ENCODE measurements at regions not wholly inside any gene's neighbourhood (a gene's known extent, or its start where the extent isn't known, plus 50 kb on each side); places are given as distances from the start of the nearest gene placed in this dataset.

DNA sequence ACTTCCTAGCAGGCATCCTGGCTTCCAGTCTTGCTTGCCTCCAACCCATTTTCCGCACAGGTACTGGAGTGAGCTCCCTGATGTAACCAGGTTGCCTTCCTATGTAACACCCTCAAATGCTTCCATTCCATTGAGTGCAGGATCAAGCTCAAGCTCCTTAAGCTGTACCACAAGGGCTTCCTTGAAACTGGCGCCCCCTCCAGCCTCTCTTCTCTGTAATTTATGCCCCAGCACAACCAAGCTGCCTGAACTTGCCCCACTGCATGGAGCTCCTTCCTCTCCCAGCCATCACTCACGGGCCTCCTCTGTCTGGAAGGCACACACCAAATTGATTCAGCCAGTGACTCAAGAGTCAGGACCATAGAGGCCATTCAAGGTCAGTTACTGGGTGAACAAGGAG, 234.8 kb upstream of the RPL38 start:
- Histone ChIP-seq H3K27me3 (ENCODE audit: low read depth) (peaks cover 8% of the 10 kb centered on the region), H3K4me1 (peaks cover 3% of the 10 kb centered on the region), H3K4me3 (no peak overlapping the region), H3K9me3 (no peaks in the 10 kb centered on the region), H3K27ac (no peak overlapping the region), H3K36me3 (no peaks in the 10 kb centered on the region)
- DNase-seq (no peak), ATAC-seq (no peak)
- intact Hi-C loops (cut with DNase I): no loop called here
- TF ChIP-seq, protein P1, sequence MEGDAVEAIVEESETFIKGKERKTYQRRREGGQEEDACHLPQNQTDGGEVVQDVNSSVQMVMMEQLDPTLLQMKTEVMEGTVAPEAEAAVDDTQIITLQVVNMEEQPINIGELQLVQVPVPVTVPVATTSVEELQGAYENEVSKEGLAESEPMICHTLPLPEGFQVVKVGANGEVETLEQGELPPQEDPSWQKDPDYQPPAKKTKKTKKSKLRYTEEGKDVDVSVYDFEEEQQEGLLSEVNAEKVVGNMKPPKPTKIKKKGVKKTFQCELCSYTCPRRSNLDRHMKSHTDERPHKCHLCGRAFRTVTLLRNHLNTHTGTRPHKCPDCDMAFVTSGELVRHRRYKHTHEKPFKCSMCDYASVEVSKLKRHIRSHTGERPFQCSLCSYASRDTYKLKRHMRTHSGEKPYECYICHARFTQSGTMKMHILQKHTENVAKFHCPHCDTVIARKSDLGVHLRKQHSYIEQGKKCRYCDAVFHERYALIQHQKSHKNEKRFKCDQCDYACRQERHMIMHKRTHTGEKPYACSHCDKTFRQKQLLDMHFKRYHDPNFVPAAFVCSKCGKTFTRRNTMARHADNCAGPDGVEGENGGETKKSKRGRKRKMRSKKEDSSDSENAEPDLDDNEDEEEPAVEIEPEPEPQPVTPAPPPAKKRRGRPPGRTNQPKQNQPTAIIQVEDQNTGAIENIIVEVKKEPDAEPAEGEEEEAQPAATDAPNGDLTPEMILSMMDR (IDR thresholded peaks at IDR 0.05): no peak

DNA sequence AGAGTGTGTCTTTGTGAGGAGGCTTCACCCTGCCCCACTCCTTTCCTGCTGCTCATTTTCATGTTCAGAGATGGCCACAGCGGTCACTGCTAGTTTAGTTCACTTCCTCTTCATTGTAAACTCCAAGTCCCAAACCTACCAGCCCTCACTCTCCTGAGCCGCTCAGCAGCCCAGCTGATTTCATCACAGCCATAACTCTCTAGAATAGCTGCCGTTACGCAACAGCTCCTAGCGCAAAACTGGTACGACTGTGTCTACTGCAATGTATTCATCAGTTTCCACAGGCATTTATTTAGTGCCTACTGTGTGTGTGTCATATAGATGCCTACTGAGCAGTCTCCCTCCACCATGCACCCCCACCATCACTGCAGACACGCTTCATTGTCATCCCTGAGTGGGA, 233.5 kb upstream of the RPL38 start:
- DNase-seq (peak; percentile 81), ATAC-seq (peak; percentile 81 to 86)
- TF ChIP-seq, protein P1 (IDR thresholded peaks at IDR 0.05): no peak
- Histone ChIP-seq H3K27ac (no peak overlapping the region), H3K9me3 (no peaks in the 10 kb centered on the region), H3K4me3 (no peak overlapping the region), H3K36me3 (no peaks in the 10 kb centered on the region), H3K4me1 (peaks cover 3% of the 10 kb centered on the region), H3K27me3 (ENCODE audit: low read depth) (peaks cover 8% of the 10 kb centered on the region)
- intact Hi-C loops (cut with DNase I): no loop called here

- DNase-seq: no peak
- intact Hi-C loops (cut with DNase I): no loop called here
- ATAC-seq: no peak
These were observed 232.4 kb upstream of the RPL38 start for GRCh38 chr17:73971127-73971526.

GRCh38 chr17:73972056-73972455, 231.4 kb upstream of the RPL38 start:
- no peaks in the 10 kb centered on the region for H3K36me3 ChIP-seq
- peaks cover 11% of the 10 kb centered on the region for H3K27me3 ChIP-seq (ENCODE audit: low read depth)
- TF ChIP-seq, protein P1 (IDR thresholded peaks at IDR 0.05): no peak
- DNase-seq (no peak), ATAC-seq (no peak)
- no peaks in the 10 kb centered on the region for H3K9me3 ChIP-seq
- no peak overlapping the region for H3K4me3 ChIP-seq
- intact Hi-C loops (cut with DNase I): no loop called here
- peaks cover 3% of the 10 kb centered on the region for H3K4me1 ChIP-seq
- H3K27ac ChIP-seq: no peak overlapping the region

More at GRCh38 chr17:73971127-73971526, 232.4 kb upstream of the RPL38 start:
- TF ChIP-seq, protein P1 (IDR thresholded peaks at IDR 0.05): no peak
- Histone ChIP-seq H3K27me3 (ENCODE audit: low read depth) (peaks cover 10% of the 10 kb centered on the region), H3K27ac (no peak overlapping the region), H3K4me3 (no peak overlapping the region), H3K9me3 (no peaks in the 10 kb centered on the region), H3K36me3 (no peaks in the 10 kb centered on the region), H3K4me1 (peaks cover 3% of the 10 kb centered on the region)

DNA sequence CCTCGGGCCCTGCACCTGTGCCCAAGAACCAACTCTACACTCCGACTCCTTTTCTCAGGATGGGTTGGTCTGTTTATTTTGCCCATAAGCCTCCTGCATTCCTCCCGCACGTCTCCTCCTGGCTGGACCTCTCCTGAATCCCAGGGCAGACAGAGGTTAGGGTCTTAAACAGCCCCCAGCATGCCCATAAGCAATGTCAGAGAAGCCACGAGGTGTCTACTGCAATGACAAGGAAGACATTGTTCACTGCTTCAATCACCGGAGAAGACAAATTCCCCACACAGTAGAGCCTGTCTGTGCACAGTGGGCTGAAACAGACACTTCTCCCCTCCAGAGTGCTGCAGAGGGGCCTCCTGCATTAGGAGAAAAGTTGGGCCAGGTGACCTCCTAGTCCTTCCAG, 230.6 kb upstream of the RPL38 start:
- Histone ChIP-seq H3K4me3 (no peak overlapping the region), H3K9me3 (no peaks in the 10 kb centered on the region), H3K27ac (no peak overlapping the region), H3K27me3 (ENCODE audit: low read depth) (peaks cover 11% of the 10 kb centered on the region), H3K36me3 (no peaks in the 10 kb centered on the region), H3K4me1 (peaks cover 3% of the 10 kb centered on the region)
- DNase-seq (no peak), ATAC-seq (no peak)
- TF ChIP-seq, protein P1 (IDR thresholded peaks at IDR 0.05): no peak
- intact Hi-C loops (cut with DNase I): no loop called here
